ENCODE measurements at regions not wholly inside any gene's neighbourhood (a gene's known extent, or its start where the extent isn't known, plus 50 kb on each side); places are given as distances from the start of the nearest gene placed in this dataset.
"Not testable (repeated sequence)": the region's sequence is repeated elsewhere in the genome, so short reads cannot be mapped to it uniquely, and the experiment has no call there.

DNA sequence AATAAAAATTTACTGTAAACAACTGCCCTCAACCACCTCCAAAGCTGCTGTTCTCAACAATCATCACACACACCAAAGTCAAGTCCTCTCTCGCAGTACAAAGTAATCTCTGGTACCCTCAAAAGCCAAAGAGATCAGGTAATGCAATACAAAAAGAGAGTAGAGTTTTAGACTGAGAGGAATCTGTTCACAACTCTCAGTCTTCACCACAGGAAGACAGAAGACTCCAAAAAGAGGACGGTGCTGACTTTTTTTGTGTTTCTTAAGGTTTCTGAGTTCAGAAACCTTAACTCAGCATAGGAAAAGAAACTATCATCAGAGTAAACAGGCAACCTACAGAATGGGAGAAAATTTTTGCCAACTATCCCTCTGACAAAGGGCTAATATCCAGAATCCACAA lies 1072.3 kb upstream of the DIAPH2 start:
- no peak for DNase-seq

GRCh38 chrX:95622200-95622599 lies 1062.4 kb upstream of the DIAPH2 start:
- DNase-seq = no peak

DNA sequence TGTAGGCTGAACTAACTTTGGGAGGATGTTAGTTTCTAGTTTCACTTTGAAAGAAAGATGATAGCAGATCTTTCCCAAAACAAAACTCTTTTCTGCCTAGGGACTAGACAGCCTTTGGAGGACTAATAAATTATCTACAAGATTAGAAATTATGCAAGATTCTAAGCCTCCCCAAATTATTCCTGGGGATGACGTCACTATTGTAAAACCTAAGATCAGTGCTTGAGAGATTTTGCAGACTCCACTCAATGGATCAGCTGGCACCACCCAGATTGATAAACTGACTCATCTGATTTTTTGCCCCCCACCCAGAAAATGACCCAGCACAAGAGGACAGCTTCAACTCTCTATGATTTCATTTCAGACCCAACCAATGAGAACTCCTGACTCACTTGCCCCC lies 1057.9 kb upstream of the DIAPH2 start:
- no peak for DNase-seq

DNA sequence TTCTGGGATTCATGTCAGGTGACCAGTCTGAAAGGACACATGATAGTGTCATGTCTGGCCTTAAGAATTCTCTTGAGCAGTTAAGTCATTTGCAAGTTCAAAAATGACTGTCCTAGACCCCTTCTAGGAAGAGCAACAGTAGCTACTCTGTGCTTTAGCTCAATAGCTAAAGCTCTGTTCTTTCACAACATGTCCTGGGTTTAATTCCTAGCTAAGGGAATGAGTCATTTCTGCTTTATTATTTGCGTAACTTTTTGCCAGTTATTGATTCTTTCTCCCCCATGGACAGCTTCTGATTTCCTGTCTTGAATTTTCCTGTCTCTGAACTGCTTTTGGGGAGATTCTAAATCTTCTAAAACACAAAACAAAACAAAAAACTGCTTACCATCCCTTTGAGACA lies 1055.8 kb upstream of the DIAPH2 start:
- no peak for DNase-seq

DNA sequence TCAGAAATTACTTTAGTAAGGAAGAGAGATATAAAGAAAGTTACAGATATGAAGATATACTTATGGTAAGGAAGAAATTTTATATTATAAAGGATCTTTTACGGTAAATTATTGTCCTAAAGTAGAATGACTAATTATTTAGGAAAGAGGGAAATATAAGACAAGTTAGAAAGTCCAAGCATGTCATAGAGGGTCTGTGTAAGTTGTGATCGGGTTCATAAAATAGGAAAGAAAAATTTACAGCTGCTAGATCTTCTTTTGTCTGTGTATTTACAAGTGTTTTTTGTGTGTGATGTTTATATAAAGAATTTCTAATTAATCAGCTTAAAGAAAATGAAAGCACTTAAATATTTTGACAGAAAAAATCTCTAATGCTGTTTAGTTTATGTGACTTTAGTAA lies 1054.9 kb upstream of the DIAPH2 start:
- DNase-seq = no peak

DNA sequence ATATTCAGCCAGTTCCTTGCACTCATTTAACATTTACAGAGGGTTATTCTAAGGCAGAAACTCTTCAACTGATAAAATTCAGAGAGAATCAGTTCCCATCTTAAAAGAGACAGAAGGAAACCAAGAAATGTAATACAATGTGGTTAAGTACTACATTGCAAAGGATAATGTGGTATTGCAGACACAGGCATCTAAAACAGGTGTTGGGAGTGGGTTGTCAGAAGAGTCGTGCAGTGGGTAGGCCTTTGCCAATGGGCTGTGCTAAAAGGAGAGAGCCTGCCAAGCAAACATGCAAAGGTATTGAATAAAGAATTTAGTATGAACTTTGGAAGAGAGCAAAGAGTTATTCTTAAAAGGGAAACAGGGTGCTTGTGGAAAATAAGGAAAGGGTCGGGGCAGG lies 1044.4 kb upstream of the DIAPH2 start:
- DNase-seq = no peak

GRCh38 chrX:95645738-95646137 lies 1038.9 kb upstream of the DIAPH2 start:
- no peak for DNase-seq

GRCh38 chrX:95662200-95662599 lies 1022.4 kb upstream of the DIAPH2 start:
- DNase-seq = no peak

GRCh38 chrX:95666056-95666455 lies 1018.6 kb upstream of the DIAPH2 start:
- DNase-seq = no peak

- DNase-seq = no peak
These were observed 1009.6 kb upstream of the DIAPH2 start for GRCh38 chrX:95675011-95675410.

GRCh38 chrX:95675794-95676193 lies 1008.8 kb upstream of the DIAPH2 start:
- DNase-seq = no peak

DNA sequence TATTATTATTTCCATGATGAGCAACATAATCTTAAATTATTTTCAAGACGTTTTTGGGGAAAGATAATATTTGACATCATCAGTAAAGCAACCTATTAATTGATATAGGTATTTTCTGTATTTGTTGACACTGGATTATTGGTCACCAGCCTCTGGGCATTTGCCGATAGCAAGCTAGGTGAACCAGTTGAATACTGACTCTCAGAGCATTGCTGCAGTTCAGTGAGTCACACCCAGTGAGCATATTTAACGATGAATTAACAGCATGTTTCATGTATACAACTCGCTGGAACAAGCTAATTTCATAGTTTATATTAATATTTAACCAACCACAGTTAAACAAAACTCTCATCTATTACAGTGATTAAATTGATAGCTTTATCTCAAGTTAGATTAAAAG lies 1006.0 kb upstream of the DIAPH2 start:
- no peak for DNase-seq

DNA sequence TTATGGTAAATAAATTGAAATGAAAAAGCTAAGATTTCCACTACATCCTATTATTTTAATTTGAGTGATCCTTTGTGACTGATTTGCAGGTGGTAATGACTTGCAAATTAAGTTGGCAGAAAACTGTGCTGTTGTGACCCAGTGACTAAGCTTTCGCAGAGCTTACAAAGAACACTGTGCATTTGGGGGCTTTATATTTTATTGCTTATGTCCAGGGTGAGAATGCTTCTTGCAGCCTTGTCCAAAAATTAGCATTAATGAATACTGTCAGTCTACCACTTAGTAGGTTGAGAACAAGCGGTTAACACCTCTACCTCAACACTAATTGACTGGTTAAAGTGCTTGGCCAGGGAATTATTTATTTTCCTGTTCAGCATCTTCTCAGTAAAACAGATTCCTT lies 991.3 kb upstream of the DIAPH2 start:
- no peak for DNase-seq

GRCh38 chrX:95703696-95704095 lies 980.9 kb upstream of the DIAPH2 start:
- no peak for DNase-seq

DNA sequence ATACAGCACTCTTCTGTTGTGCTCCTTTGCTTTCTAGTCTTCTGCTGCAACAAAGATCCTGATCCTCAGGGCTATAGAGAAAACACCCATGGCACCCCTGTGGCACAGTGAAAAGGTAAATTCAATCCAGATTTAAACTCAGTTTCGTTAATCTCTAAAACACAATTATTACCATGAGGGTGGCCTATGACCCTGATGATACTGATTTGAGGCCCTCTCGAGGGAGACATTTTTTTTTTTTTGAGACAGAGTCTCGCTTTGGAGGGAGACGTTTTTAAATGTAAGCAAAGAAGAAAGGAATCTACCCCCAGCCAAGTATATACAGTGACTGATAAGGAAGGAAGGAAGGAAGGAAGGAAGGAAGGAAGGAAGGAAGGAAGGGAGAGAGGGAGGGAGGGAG lies 967.8 kb upstream of the DIAPH2 start:
- no peak for DNase-seq

DNA sequence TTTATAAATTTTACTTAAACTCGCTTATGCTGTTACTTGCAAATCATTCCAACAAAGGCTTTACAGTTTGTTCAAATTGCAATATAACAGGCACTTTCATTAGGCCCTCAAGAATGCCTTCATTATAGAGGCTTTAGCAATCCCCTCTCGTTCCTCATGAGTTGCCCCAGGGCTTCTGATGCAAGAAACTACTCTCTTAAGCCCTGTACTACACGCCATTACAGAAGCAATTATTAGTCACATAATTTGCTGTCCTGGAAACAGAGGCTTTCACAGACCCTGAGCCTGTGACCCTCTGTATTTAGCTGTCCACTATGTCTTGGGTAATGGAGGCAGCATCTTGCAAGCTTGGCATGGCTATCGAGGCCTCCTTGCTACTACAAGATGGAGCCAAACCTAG lies 965.9 kb upstream of the DIAPH2 start:
- DNase-seq = no peak

GRCh38 chrX:95721011-95721410 lies 963.6 kb upstream of the DIAPH2 start:
- no peak for DNase-seq

GRCh38 chrX:95728446-95728845 lies 956.2 kb upstream of the DIAPH2 start:
- no peak for DNase-seq

- no peak for DNase-seq
These were observed 955.2 kb upstream of the DIAPH2 start for GRCh38 chrX:95729401-95729800.

- no peak for DNase-seq
These were observed 951.2 kb upstream of the DIAPH2 start for GRCh38 chrX:95733426-95733825.

DNA sequence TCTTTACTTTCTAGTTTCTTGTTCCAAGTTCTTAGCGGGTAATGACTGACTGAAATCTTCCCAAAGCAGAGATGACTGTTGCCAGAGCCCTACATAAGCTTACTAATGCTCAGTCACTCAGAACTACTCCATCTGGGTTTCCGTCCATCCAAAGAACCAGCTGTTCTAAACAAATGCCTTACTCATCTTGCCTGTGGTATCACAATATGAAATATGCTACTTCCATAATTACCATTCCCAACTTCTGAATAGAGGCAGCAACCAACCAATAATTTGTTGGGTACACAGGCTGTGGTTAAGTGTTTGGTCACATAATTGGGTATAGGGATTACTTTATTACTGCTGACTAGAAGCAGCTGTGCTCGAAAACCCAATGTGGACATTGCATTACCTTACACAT lies 930.2 kb upstream of the DIAPH2 start:
- DNase-seq = no peak

DNA sequence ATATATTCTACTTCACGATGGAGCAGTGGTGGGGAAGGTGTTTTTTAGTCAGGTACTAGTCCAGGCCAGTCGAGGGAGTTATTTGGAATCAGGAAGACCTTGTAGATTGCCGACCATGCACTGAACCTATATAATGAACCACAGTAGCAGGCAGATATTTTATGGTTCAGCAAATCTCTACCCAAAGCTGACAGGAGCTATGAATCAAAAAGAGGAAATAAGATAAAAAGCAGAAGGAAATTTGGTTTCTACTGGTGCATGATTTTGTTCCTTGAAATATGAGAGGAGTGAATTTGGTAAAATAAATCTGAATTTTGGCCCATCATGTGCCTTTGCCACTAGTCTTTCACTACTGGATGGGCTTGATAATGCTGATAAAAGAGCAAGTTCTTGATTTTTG lies 924.3 kb upstream of the DIAPH2 start:
- no peak for DNase-seq

DNA sequence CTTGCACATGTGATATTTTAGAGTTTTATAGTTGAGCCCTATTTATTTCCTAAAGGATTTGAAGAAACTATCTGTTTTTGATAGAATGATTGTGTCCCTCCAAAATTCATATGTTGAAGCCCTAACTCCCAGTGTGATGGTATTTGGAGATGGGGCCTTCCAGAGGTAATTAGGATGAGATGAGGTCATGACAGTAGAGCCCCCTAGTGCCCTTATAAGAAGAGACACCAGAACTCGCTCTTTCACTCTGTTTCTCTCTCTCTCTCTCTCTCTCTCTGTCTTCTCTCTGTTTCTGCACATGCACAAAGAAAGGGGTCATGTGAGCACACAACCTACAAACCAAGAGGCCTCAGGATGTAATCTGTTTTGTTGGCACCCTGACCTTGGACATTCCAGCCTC lies 921.9 kb upstream of the DIAPH2 start:
- no peak for DNase-seq

DNA sequence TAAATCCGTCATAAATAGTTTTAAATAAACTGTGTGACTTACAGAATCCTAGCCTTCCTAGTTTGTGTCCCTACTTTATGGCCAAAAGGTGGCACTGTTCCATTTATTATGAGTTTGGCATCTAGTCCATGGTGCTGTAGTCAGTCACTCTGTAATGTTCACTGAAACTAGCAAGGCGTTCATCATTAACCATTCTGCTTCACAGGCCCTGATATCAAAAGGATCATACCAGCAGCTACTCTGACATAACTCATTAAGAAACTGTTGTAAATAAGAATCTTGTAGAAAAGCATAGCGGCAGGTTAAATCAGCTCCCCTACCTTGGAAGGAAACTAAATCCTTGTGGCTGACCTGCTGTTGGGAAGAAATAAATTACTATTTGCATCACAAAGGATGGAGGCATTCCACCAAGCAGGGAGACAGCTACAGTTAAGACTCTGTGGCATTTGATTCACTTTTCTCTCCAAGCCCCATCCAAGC lies 919.6 kb upstream of the DIAPH2 start:
- no peak for DNase-seq

- not testable (repeated sequence) for DNase-seq
These were observed 913.4 kb upstream of the DIAPH2 start for GRCh38 chrX:95771198-95771597.

DNA sequence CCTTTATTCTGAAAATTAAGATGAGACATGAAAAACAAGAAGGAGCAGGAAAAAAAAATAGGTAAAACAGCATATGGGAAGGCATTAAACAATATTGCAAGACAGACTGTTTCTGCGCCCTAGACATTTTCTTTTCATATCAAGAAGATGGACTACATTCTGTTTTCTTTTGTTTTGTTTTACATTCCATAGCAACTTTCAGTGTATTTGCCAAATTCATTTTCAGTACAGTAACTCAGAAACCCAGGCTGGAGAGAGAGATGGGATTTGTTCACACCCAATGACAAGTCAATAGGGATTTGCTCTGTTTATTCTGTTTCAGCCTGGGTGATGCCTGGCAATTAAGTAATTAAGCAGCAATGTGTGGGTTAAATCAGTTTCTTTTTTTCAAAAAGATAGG lies 892.8 kb upstream of the DIAPH2 start:
- no peak for DNase-seq

All from EL (cell line).